Natural killer cell (primary cell): ENCODE measurements at regions not wholly inside any gene's neighbourhood (a gene's known extent, or its start where the extent isn't known, plus 50 kb on each side); places are given as distances from the start of the nearest gene placed in this dataset.
"Not testable (repeated sequence)": the region's sequence is repeated elsewhere in the genome, so short reads cannot be mapped to it uniquely, and the experiment has no call there.

Experiments
- ATAC-seq, 3 donors: fragments of 150-1000 bp in 2 of 3; fragments of 200-7000 bp in 1 of 3; cut with Tn5 transposase; 1 replicate in 1 of 3; 2 replicates in 2 of 3; pipeline ENCODE4 v1.10.0; 2021; ENCODE audit warnings: mild to moderate bottlenecking in 2 of 3, moderate library complexity in 2 of 3
- DNase-seq, 2 donors: peaks; one replicate each; pipeline versions ENCODE4 v3.0.0 to v3.0.0-alpha.2; 2013 to 2021; ENCODE audit warnings: mixed read lengths in 1 of 2
- H3K27ac ChIP-seq: one replicate; pipeline ENCODE4 v1.5.1; 2013; ENCODE audit warnings: mild to moderate bottlenecking, low read length
- H3K27me3 ChIP-seq: one replicate; pipeline ENCODE4 v1.6.1; 2013; ENCODE audit warnings: low read length; ENCODE audit not compliant: control insufficient read depth, insufficient read depth
- H3K36me3 ChIP-seq: one replicate; pipeline ENCODE4 v1.6.1; 2013; ENCODE audit warnings: low read length; ENCODE audit not compliant: control insufficient read depth, insufficient read depth
- H3K4me1 ChIP-seq: one replicate; pipeline ENCODE4 v1.6.1; 2013; ENCODE audit warnings: low read length; ENCODE audit not compliant: control insufficient read depth, insufficient read depth
- H3K4me3 ChIP-seq: one replicate; pipeline ENCODE4 v1.5.1; 2013; ENCODE audit warnings: low read length
- H3K9me3 ChIP-seq: one replicate; pipeline ENCODE4 v1.6.1; 2013; ENCODE audit warnings: low read length; ENCODE audit not compliant: control insufficient read depth, insufficient read depth
- H3K27ac Mint-ChIP-seq, 2 donors: one replicate each; pipeline ENCODE4 v1.8.0; 2022; ENCODE audit warnings: mild to moderate bottlenecking in 2 of 2, mixed read lengths in 2 of 2, moderate library complexity in 1 of 2
- H3K27me3 Mint-ChIP-seq, 2 donors: one replicate each; pipeline ENCODE4 v1.8.0; 2022; ENCODE audit warnings: low read depth in 2 of 2, mixed read lengths in 2 of 2
- H3K36me3 Mint-ChIP-seq: one replicate; pipeline ENCODE4 v1.8.0; 2022; ENCODE audit warnings: mixed read lengths
- H3K4me1 Mint-ChIP-seq, 2 donors: one replicate each; pipeline ENCODE4 v1.8.0; 2022; ENCODE audit warnings: mixed read lengths in 2 of 2
- H3K4me3 Mint-ChIP-seq: one replicate; pipeline ENCODE4 v1.8.0; 2022; ENCODE audit warnings: mild to moderate bottlenecking, moderate library complexity, mixed read lengths
- H3K9me3 Mint-ChIP-seq, 2 donors: one replicate each; pipeline ENCODE4 v1.8.0; 2022; ENCODE audit warnings: mixed read lengths in 2 of 2
- CTCF ChIP-seq: fragments of 200-600 bp; IDR thresholded peaks from one replicate; pipeline ENCODE4 v1.8.0; 2022; ENCODE audit warnings: antibody characterized with exemption
- WGBS: methylation state at CpG from one replicate; pipeline ENCODE4 v1.1.7; 2013; ENCODE audit warnings: missing lambda C conversion rate; ENCODE audit not compliant: insufficient coverage; 5-methylcytosine and 5-hydroxymethylcytosine counted together
- intact Hi-C: fragments of 100-400 bp; cut with micrococcal nuclease; formaldehyde crosslinking; loops from one replicate; pipeline ENCODE4 v1.14.2; 2022

- H3K27ac ChIP-seq = no peak overlapping the region
- H3K4me1 Mint-ChIP-seq = no peaks in the 10 kb centered on the region
- no peaks in the 10 kb centered on the region for H3K4me1 ChIP-seq
- H3K27me3 ChIP-seq = no peaks in the 10 kb centered on the region
- H3K27ac Mint-ChIP-seq = no peak overlapping the region
- H3K9me3 ChIP-seq = no peaks in the 10 kb centered on the region
- intact Hi-C loops = no loop called here
- no peak for DNase-seq
- no peaks in the 10 kb centered on the region for H3K27me3 Mint-ChIP-seq
- no peak overlapping the region for H3K4me3 ChIP-seq
- H3K36me3 Mint-ChIP-seq = no peaks in the 10 kb centered on the region
- no peaks in the 10 kb centered on the region for H3K36me3 ChIP-seq
- H3K9me3 Mint-ChIP-seq = peaks cover 11 to 12% of the 10 kb centered on the region in 2 donors
- no peak overlapping the region for H3K4me3 Mint-ChIP-seq
- TF ChIP-seq CTCF = no peak
- WGBS = 84% methylated on average over 4 of the region's 4 CpGs
- ATAC-seq = no peak
Observed at GRCh38 chr11:82398300-82398815, 335.3 kb downstream of the FAM181B start.

- H3K4me3 ChIP-seq, H3K4me1 Mint-ChIP-seq, H3K27ac Mint-ChIP-seq, H3K27me3 Mint-ChIP-seq, H3K36me3 Mint-ChIP-seq, H3K4me1 ChIP-seq, H3K27ac ChIP-seq, H3K36me3 ChIP-seq, DNase-seq, H3K27me3 ChIP-seq, ATAC-seq, H3K9me3 ChIP-seq, H3K4me3 Mint-ChIP-seq, intact Hi-C loops: not testable (repeated sequence)
- WGBS = 82% methylated on average over 5 of the region's 5 CpGs
- H3K9me3 Mint-ChIP-seq = peaks cover 13 to 17% of the 10 kb centered on the region in 2 donors
Observed at GRCh38 chr11:82396639-82397038, 337.0 kb downstream of the FAM181B start.

- 43% methylated on average over 1 of the region's 1 CpG for WGBS
- H3K9me3 Mint-ChIP-seq = peaks cover 20 to 21% of the 10 kb centered on the region in 2 donors
- intact Hi-C loops = no loop called here
- H3K36me3 ChIP-seq = no peaks in the 10 kb centered on the region
- no peaks in the 10 kb centered on the region for H3K4me1 ChIP-seq
- DNase-seq (no peak), ATAC-seq (no peak)
- peaks cover 7% of the 10 kb centered on the region for H3K9me3 ChIP-seq
- H3K27me3 ChIP-seq = no peaks in the 10 kb centered on the region
- no peak overlapping the region for H3K27ac ChIP-seq
- H3K27ac Mint-ChIP-seq = no peak overlapping the region
- H3K36me3 Mint-ChIP-seq = no peaks in the 10 kb centered on the region
- H3K4me3 Mint-ChIP-seq = no peak overlapping the region
- no peaks in the 10 kb centered on the region for H3K4me1 Mint-ChIP-seq
- H3K27me3 Mint-ChIP-seq = no peaks in the 10 kb centered on the region
- H3K4me3 ChIP-seq = no peak overlapping the region
- no peak for TF ChIP-seq CTCF
Observed at GRCh38 chr11:82384308-82384707, 349.4 kb downstream of the FAM181B start.

- intact Hi-C loops = no loop called here
- Histone ChIP-seq H3K27ac (no peak overlapping the region), H3K27me3 (no peaks in the 10 kb centered on the region), H3K36me3 (no peaks in the 10 kb centered on the region), H3K4me3 (no peak overlapping the region), H3K4me1 (no peaks in the 10 kb centered on the region), H3K9me3 (no peaks in the 10 kb centered on the region)
- no peaks in the 10 kb centered on the region for H3K27me3 Mint-ChIP-seq
- H3K9me3 Mint-ChIP-seq = peaks cover 14% of the 10 kb centered on the region in 2 donors
- TF ChIP-seq CTCF = no peak
- no peaks in the 10 kb centered on the region for H3K36me3 Mint-ChIP-seq
- DNase-seq (no peak), ATAC-seq (no peak)
- 76% methylated on average over 3 of the region's 4 CpGs for WGBS
- no peak overlapping the region for H3K4me3 Mint-ChIP-seq
- H3K4me1 Mint-ChIP-seq = no peaks in the 10 kb centered on the region
- H3K27ac Mint-ChIP-seq = no peak overlapping the region
Observed at GRCh38 chr11:82373781-82374542, 359.7 kb downstream of the FAM181B start.
